Neural cell (in vitro differentiated cells): ENCODE measurements at regions not wholly inside any gene's neighbourhood (a gene's known extent, or its start where the extent isn't known, plus 50 kb on each side); places are given as distances from the start of the nearest gene placed in this dataset.

Source experiments
- CTCF ChIP-seq: fragments of 450-650 bp; IDR thresholded peaks from 2 replicates; pipeline ENCODE4 v1.5.1; 2014; ENCODE audit warnings: antibody characterized with exemption, mild to moderate bottlenecking, moderate library complexity; ENCODE audit not compliant: poor library complexity, severe bottlenecking
- EZH2 ChIP-seq: fragments of 200-600, 300-800 bp; shearing (Covaris generic), sonication (generic); IDR thresholded peaks from 2 replicates; pipeline ENCODE4 v1.6.1; 2014; ENCODE audit warnings: antibody characterized with exemption, low read length, borderline replicate concordance, mild to moderate bottlenecking; ENCODE audit not compliant: insufficient read depth, poor library complexity, severe bottlenecking
- MXI1 ChIP-seq: fragments of 450-650 bp; conservative IDR thresholded peaks from 2 replicates; pipeline ENCODE4 v1.6.1; 2014; ENCODE audit warnings: antibody characterized with exemption, mild to moderate bottlenecking; ENCODE audit not compliant: poor library complexity, severe bottlenecking
- POLR2AphosphoS5 ChIP-seq: IDR thresholded peaks from 2 replicates; pipeline ENCODE4 v1.6.1; 2012
- REST ChIP-seq: IDR thresholded peaks from 2 replicates; pipeline ENCODE4 v1.6.1; 2012; ENCODE audit warnings: borderline replicate concordance
- TAF1 ChIP-seq: IDR thresholded peaks from 2 replicates; pipeline ENCODE4 v1.6.1; 2012; ENCODE audit warnings: low read depth

GRCh38 chr4:4598851-4599411, 57.1 kb upstream of the STX18 start:
- no peak for TF ChIP-seq TAF1
- no peak for TF ChIP-seq CTCF
- TF ChIP-seq POLR2AphosphoS5: no peak
- TF ChIP-seq REST: no peak
- TF ChIP-seq EZH2: no peak
- no peak for TF ChIP-seq MXI1
